ENCODE measurements at regions not wholly inside any gene's neighbourhood (a gene's known extent, or its start where the extent isn't known, plus 50 kb on each side); places are given as distances from the start of the nearest gene placed in this dataset.

- dilution Hi-C loops (cut with MboI; ENCODE audit: extremely low pct_ligation_motif_present, low sequenced_read_pairs): no loop called here
- FAIRE-seq: no peak
Observed at GRCh38 chr11:129316781-129317180, 58.9 kb upstream of the BARX2 start.

GRCh38 chr11:129315781-129316579 is 59.7 kb upstream of the BARX2 start:
- dilution Hi-C loops (cut with MboI; ENCODE audit: extremely low pct_ligation_motif_present, low sequenced_read_pairs): no loop called here
- H3K4me1 ChIP-seq (ENCODE audit: control insufficient read depth, extremely low read depth, insufficient read depth, low read length): peaks cover 17% of the 10 kb centered on the region
- no peaks in the 10 kb centered on the region for H3K9me3 ChIP-seq (ENCODE audit: control insufficient read depth, low read depth, low read length)
- no peaks in the 10 kb centered on the region for H3K36me3 ChIP-seq (ENCODE audit: control insufficient read depth in 2 of 2, extremely low read depth in 1 of 2, insufficient read depth in 2 of 2, low read length in 2 of 2)
- no peak overlapping the region for H3K27ac ChIP-seq (ENCODE audit: control insufficient read depth, insufficient read depth, low read length)
- no peak overlapping the region for H3K9ac ChIP-seq (ENCODE audit: control insufficient read depth, extremely low read depth, insufficient read depth, low read length)
- no peak for DNase-seq (ENCODE audit: low read depth, low spot score)
- TF ChIP-seq EZH2 (IDR thresholded peaks at IDR 0.05; ENCODE audit: low read length) (no peak), CTCF (optimal IDR thresholded peaks at IDR 0.05 in 1 of 3, IDR thresholded peaks at IDR 0.05 in 1 of 3, conservative IDR thresholded peaks at IDR 0.05 in 1 of 3; ENCODE audit: extremely low read depth in 1 of 3, insufficient read depth in 2 of 3, low read length in 3 of 3) (no peak)
- H3K9me1 ChIP-seq (ENCODE audit: control insufficient read depth, extremely low read depth, insufficient read depth, low read length): no peaks in the 10 kb centered on the region
- no peak overlapping the region for H3K4me2 ChIP-seq (ENCODE audit: control insufficient read depth, extremely low read depth, insufficient read depth, low read depth, low read length)
- FAIRE-seq: peak; percentile 43
- H4K20me1 ChIP-seq (ENCODE audit: control insufficient read depth, extremely low read depth, insufficient read depth, low read length): no peaks in the 10 kb centered on the region
- no peak overlapping the region for H3K4me3 ChIP-seq (ENCODE audit: control insufficient read depth in 2 of 3, extremely low read depth in 1 of 3, insufficient read depth in 2 of 3, low read depth in 1 of 3, low read length in 3 of 3)
- no peak overlapping the region for H2AFZ ChIP-seq (ENCODE audit: control insufficient read depth, low read length)
- H3K27me3 ChIP-seq (ENCODE audit: control insufficient read depth, extremely low read depth, insufficient read depth, low read length): no peaks in the 10 kb centered on the region
- H3K79me2 ChIP-seq (ENCODE audit: control insufficient read depth, insufficient read depth, low read length): no peaks in the 10 kb centered on the region

More at GRCh38 chr11:129316781-129317180, 58.9 kb upstream of the BARX2 start:
- no peaks in the 10 kb centered on the region for H3K36me3 ChIP-seq (ENCODE audit: control insufficient read depth in 2 of 2, extremely low read depth in 1 of 2, insufficient read depth in 2 of 2, low read length in 2 of 2)
- no peak overlapping the region for H3K27ac ChIP-seq (ENCODE audit: control insufficient read depth, insufficient read depth, low read length)
- H3K9me1 ChIP-seq (ENCODE audit: control insufficient read depth, extremely low read depth, insufficient read depth, low read length): no peaks in the 10 kb centered on the region
- H3K4me2 ChIP-seq (ENCODE audit: control insufficient read depth, extremely low read depth, insufficient read depth, low read depth, low read length): no peak overlapping the region
- peaks cover 17% of the 10 kb centered on the region for H3K4me1 ChIP-seq (ENCODE audit: control insufficient read depth, extremely low read depth, insufficient read depth, low read length)
- TF ChIP-seq EZH2 (IDR thresholded peaks at IDR 0.05; ENCODE audit: low read length) (no peak), CTCF (optimal IDR thresholded peaks at IDR 0.05 in 1 of 3, IDR thresholded peaks at IDR 0.05 in 1 of 3, conservative IDR thresholded peaks at IDR 0.05 in 1 of 3; ENCODE audit: extremely low read depth in 1 of 3, insufficient read depth in 2 of 3, low read length in 3 of 3) (no peak)
- DNase-seq (ENCODE audit: low read depth, low spot score): no peak
- no peaks in the 10 kb centered on the region for H3K9me3 ChIP-seq (ENCODE audit: control insufficient read depth, low read depth, low read length)
- H3K4me3 ChIP-seq (ENCODE audit: control insufficient read depth in 2 of 3, extremely low read depth in 1 of 3, insufficient read depth in 2 of 3, low read depth in 1 of 3, low read length in 3 of 3): no peak overlapping the region
- no peaks in the 10 kb centered on the region for H3K79me2 ChIP-seq (ENCODE audit: control insufficient read depth, insufficient read depth, low read length)
- no peak overlapping the region for H3K9ac ChIP-seq (ENCODE audit: control insufficient read depth, extremely low read depth, insufficient read depth, low read length)
- H2AFZ ChIP-seq (ENCODE audit: control insufficient read depth, low read length): no peak overlapping the region
- H3K27me3 ChIP-seq (ENCODE audit: control insufficient read depth, extremely low read depth, insufficient read depth, low read length): no peaks in the 10 kb centered on the region
- H4K20me1 ChIP-seq (ENCODE audit: control insufficient read depth, extremely low read depth, insufficient read depth, low read length): no peaks in the 10 kb centered on the region
